HG03108 (cell line): ENCODE measurements at regions not wholly inside any gene's neighbourhood (a gene's known extent, or its start where the extent isn't known, plus 50 kb on each side); places are given as distances from the start of the nearest gene placed in this dataset.

Experiments
- ATAC-seq: cut with Tn5 transposase; IDR thresholded peaks from one replicate; pipeline ENCODE4 v1.9.1; 2021; ENCODE audit warnings: moderate library complexity; ENCODE audit not compliant: unreplicated experiment

GRCh38 chr6:71476872-71477271, 188.3 kb downstream of the OGFRL1 start:
- ATAC-seq, result no peak

- no peak for ATAC-seq
Observed at GRCh38 chr6:71478834-71479541, 190.4 kb downstream of the OGFRL1 start.

DNA sequence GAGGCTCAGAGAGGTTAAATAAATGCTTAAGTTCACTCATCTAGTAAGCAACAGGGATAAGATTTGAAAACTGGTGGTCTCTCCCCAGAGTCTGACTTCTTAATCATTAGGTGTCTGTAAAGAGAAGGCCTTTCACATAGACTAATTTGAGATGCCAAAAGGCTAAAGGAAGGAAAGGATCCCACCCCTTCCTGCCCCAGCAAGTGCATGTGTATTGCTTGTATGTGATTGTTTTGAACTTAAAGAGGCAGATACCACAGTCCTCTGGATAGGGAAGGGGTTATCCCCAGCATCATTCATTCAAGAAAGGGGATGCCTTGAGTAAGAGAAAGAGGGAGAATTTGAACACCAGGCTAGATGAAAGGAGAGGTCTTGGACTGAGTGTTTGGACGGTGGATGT, 192.0 kb downstream of the OGFRL1 start:
- ATAC-seq, result no peak

GRCh38 chr6:71481011-71481410, 192.4 kb downstream of the OGFRL1 start:
- no peak for ATAC-seq

DNA sequence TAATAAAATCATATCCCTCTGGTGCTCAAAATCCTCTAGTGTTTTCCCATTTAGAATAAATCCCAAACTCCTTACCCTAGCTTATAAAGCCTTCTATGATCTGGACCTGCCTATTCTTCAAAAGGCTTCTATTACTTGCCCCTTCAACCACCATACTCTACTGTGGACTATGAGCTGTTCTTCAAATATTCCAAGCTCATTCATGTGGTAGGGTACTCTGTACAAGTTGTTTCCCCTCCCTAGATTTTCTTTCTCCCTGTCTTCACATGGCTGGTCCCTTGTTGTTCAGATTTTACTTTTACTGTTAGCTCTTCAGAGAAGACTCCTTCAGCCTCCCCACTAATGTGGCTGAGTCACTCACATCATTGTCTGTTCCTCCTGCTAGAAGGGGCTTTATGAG, 193.2 kb downstream of the OGFRL1 start:
- no peak for ATAC-seq

GRCh38 chr6:71482742-71483141, 194.1 kb downstream of the OGFRL1 start:
- ATAC-seq, result no peak

GRCh38 chr6:71486461-71486860, 197.8 kb downstream of the OGFRL1 start:
- ATAC-seq, result no peak

GRCh38 chr6:71488186-71488585, 199.6 kb downstream of the OGFRL1 start:
- ATAC-seq, result no peak

GRCh38 chr6:71489736-71490135, 201.1 kb downstream of the OGFRL1 start:
- ATAC-seq, result no peak

DNA sequence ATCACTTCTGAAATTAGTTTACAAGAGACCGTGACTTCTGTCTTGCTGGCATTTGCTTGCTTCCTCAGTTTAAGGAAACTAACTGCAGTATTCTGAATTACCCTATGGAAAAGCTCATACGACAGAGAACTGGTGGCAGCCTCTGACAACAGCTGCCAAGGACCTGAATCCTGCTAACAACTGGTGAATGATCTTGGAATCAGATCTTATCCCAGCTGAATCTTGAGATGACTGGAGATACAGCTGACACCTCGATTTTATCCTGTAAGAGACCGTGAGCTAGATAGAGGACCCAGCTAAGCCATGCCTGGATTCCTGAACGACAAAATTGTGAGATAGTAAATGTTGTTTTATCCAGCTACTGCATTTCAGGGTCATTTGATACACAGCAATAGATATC, 202.3 kb downstream of the OGFRL1 start:
- no peak for ATAC-seq

DNA sequence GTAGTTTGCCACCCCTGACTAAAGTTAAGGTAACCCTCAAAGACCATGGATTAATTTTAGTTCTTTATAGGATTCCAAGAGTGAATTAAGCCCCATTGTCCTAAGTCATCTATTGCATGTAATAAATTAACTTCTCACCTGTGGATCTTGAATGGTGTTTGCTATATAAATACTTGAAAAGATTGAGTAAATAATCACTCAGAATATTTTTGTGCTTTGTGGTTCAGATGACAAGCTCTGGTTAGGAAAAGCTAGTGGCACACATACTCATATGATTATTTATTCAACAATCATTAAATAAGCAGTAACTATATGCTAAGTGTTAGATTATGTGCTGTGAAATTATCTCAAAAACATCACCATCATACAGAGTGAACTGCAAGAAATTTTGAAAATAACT, 203.2 kb downstream of the OGFRL1 start:
- ATAC-seq, result no peak

GRCh38 chr6:71492668-71493067, 204.1 kb downstream of the OGFRL1 start:
- no peak for ATAC-seq

- ATAC-seq, result peak; percentile 100
Observed at GRCh38 chr6:71496018-71496721, 207.6 kb downstream of the OGFRL1 start.

DNA sequence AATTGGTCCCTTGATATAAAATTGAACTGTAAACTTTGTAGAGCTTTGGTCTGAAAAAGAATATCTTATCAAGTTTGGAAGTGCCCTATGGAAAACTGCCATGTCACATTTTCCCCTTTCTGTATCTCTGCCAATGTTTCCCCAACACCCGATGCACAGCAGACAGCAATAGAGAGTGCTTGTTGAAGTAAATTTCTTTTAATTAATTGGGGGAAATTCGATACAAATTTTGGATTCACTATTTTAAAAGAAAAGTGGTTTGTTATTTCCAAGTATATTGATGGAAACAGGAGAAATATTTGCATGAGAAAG, 208.1 kb downstream of the OGFRL1 start:
- ATAC-seq, result no peak

DNA sequence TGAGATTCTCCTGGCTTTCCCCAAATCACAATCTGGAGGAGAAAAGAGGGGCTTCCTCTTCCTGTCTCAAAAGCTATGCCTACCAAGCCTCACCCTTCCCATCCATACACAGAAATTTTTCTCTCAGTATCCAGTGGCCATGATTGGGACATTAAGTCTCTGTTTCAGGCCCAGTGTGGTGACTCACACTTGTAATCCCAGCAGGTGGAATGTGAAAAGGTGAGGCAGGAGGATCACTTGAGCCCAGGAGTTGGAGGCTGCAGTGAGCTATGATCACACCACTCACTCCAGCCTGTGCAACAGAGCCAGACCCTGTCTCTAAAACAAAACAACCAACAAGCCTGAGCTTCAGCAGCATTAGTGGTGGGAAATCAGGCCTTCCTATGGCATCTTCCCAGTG, 210.0 kb downstream of the OGFRL1 start:
- no peak for ATAC-seq

- ATAC-seq, result no peak
Observed at GRCh38 chr6:71499667-71500066, 211.1 kb downstream of the OGFRL1 start.

GRCh38 chr6:71502168-71502567, 213.6 kb downstream of the OGFRL1 start:
- ATAC-seq, result no peak

GRCh38 chr6:71502956-71503355, 214.3 kb downstream of the OGFRL1 start:
- ATAC-seq, result no peak

DNA sequence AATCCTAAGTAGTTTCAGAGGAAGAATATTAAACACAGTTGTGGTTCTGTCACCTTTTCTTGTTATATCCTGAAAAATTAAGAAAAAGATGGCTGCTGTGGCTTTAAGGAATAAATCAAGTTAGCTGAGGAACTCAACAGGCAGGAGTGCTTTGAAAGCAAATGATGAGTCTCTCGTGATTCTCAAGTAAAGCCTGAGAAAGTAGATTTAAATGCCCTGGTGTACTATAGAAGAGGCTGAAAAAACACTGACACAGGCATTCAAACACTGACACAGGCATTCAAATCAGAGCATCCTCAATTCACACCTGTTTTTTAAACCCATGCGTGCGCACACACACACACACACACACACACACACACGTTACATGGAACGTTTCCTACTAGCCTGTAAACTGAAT, 218.6 kb downstream of the OGFRL1 start:
- no peak for ATAC-seq

- ATAC-seq, result no peak
Observed at GRCh38 chr6:71509191-71510005, 220.8 kb downstream of the OGFRL1 start.

DNA sequence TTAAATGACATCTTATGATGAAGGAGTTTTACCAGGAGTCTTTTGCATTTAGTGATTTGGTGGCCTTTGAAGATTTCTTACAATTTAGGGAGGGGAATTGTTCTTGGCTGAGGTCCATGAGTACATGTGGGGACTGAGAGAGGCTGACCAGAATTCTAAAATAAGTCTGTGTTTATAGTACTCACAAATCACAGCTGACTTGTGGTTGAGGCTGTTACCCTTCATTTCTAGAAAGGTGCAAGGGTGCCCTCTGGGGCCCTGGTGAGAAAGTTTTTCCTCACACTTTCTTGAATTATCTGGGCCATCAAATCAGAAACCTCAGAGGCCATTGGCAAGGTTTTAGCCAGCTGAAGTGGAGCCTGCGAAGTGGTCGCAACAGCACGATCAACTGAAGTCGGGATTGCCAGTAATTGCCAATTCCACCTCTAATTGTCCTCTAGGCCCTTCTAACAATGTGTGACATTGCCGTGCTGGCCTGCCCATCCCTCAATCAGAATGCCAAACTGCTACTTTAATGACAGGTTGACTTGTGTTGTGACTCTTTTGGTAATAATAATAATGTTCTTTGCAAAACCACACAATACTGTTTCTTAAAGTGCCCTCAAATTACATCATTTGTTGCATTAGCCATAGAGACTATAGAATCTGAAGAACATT, 221.6 kb downstream of the OGFRL1 start:
- peak; percentile 92 for ATAC-seq
